Fibroblast of villous mesenchyme (primary cell): ENCODE measurements at regions not wholly inside any gene's neighbourhood (a gene's known extent, or its start where the extent isn't known, plus 50 kb on each side); places are given as distances from the start of the nearest gene placed in this dataset.

Source experiments
- DNase-seq: peaks from one replicate; pipeline ENCODE4 v3.0.0-alpha.2; 2010; ENCODE audit warnings: low read depth
- H3K4me3 ChIP-seq: 2 replicates; pipeline ENCODE4 v1.5.1; 2011; ENCODE audit warnings: low read depth, mild to moderate bottlenecking, low read length
- TF ChIP-seq, protein P1 (sequence below): IDR thresholded peaks from 2 replicates; pipeline ENCODE4 v1.5.1; 2012; ENCODE audit warnings: low read depth, mild to moderate bottlenecking, low read length; ENCODE audit not compliant: insufficient read depth

GRCh38 chr6:97449444-97449966 is 166.5 kb upstream of the MMS22L start:
- TF ChIP-seq, protein P1, sequence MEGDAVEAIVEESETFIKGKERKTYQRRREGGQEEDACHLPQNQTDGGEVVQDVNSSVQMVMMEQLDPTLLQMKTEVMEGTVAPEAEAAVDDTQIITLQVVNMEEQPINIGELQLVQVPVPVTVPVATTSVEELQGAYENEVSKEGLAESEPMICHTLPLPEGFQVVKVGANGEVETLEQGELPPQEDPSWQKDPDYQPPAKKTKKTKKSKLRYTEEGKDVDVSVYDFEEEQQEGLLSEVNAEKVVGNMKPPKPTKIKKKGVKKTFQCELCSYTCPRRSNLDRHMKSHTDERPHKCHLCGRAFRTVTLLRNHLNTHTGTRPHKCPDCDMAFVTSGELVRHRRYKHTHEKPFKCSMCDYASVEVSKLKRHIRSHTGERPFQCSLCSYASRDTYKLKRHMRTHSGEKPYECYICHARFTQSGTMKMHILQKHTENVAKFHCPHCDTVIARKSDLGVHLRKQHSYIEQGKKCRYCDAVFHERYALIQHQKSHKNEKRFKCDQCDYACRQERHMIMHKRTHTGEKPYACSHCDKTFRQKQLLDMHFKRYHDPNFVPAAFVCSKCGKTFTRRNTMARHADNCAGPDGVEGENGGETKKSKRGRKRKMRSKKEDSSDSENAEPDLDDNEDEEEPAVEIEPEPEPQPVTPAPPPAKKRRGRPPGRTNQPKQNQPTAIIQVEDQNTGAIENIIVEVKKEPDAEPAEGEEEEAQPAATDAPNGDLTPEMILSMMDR: no peak
- no peak for DNase-seq
- no peak overlapping the region for H3K4me3 ChIP-seq

DNA sequence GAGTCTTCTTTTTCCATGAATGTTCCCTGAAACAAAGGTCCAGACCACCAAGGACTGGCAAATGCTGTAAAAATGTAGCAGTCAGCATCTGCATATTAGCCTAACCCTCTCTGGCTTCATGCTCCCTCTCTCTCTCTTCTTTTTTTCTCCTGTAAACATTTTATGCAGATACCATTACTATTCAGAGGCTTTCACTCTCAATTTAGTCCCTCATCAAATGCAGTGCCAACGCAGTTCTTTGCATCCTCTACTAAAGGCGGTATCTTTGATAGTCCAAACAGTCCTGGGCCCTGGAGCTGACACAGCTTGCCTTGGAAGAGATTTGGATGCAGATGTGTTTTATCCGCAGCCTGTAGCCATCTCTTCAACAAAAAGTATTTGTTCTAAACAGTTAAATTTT is 167.1 kb upstream of the MMS22L start:
- no peak for DNase-seq
- TF ChIP-seq, protein P1: no peak
- H3K4me3 ChIP-seq: no peak overlapping the region

DNA sequence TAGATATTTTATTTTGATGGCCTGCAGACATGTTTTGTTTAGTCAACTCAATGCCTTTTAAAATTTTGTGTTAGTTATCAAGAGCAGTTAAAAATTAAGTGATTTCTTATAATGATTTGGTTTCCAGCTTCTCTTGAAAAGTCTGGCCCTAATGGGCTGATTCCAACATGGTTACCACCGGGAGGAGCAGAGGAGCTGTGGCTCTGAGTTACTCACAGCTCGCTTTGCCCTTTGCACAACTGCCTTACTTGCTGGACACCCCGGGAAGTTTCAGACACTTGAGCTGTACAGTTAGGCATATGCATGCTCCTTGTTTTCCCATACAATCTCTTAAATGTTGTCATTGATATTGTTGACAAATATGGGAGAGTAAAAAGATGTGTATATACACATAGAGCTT is 173.1 kb upstream of the MMS22L start:
- TF ChIP-seq, protein P1: no peak

GRCh38 chr6:97459535-97459934 is 176.5 kb upstream of the MMS22L start:
- no peak overlapping the region for H3K4me3 ChIP-seq
- TF ChIP-seq, protein P1: no peak
- DNase-seq: no peak

More for the DNA sequence above, 173.1 kb upstream of the MMS22L start:
- H3K4me3 ChIP-seq: no peak overlapping the region
- DNase-seq: no peak

DNA sequence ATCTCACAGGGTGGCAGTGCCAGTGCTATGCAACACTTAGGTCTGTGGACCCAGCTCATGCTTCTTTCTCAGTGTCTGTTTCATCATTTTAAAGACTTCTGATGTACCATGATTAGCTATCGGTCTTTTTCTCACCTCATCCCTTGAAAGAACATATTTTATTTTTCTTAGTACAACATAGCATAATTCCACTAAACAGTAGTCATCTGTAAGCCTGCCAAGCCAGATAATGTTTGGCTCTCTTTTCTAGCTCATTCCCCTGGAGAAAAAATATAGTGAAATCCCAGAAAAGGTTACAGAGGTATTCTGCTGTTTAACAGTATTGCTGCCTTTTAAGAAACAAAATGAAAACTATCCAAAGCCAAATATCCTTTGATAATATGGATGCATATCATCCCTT is 177.0 kb upstream of the MMS22L start:
- H3K4me3 ChIP-seq: no peak overlapping the region
- TF ChIP-seq, protein P1: no peak

DNA sequence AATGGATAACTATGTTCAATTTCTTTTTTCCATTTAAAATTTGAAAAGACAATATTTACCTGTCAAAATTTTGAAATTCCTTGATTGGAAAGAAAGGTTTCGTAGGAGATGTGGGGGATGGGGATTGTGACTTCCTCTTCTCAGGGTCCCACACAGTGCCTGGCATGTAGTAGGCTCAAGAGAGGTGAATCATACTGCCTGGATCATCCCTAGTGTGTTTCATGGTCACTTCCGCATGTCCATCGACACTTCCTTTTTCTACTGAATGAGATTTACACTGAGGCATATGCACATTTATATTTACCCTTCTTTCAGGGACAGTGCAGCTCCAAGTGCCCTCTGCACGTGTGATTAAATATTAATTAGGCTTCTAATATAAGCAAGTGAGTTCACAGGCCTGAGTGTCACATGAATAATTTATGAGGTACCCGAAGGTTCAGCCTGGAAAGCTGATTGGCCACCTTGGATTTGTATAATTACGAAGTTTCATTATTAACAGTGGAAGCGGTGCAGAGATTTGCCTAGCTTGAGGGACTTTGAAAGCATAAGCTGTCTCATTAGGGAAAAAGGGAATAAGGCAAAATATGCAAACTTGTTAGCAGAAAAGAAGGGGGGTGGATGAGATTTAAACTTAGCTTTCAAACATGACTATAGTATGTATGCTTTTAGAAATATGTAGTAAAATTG is 177.5 kb upstream of the MMS22L start:
- no peak overlapping the region for H3K4me3 ChIP-seq
- TF ChIP-seq, protein P1: no peak
- no peak for DNase-seq

More for the DNA sequence above, 177.0 kb upstream of the MMS22L start:
- DNase-seq: no peak

- TF ChIP-seq, protein P1: no peak
- H3K4me3 ChIP-seq: no peak overlapping the region
These were observed 178.2 kb upstream of the MMS22L start for GRCh38 chr6:97461218-97461617.

More at GRCh38 chr6:97461218-97461617, 178.2 kb upstream of the MMS22L start:
- DNase-seq: no peak
